OCI-LY1 (cell line): ENCODE measurements at regions not wholly inside any gene's neighbourhood (a gene's known extent, or its start where the extent isn't known, plus 50 kb on each side); places are given as distances from the start of the nearest gene placed in this dataset.

ENCODE experiments used
- H2AFZ ChIP-seq: fragments of 200-600 bp; sonication (generic), shearing (Covaris generic); 2 replicates; pipeline ENCODE4 v1.6.0; 2014; ENCODE audit warnings: antibody characterized with exemption, mild to moderate bottlenecking, low read length
- H3F3A ChIP-seq: fragments of 200-600 bp; sonication (generic), shearing (Covaris generic); 2 replicates; pipeline ENCODE4 v1.6.0; 2014; ENCODE audit warnings: mild to moderate bottlenecking, antibody characterized with exemption, low read length, moderate library complexity; ENCODE audit not compliant: insufficient read depth
- H3K27ac ChIP-seq: fragments of 200-600 bp; sonication (generic); 2 replicates; pipeline ENCODE4 v1.5.1; 2014; ENCODE audit warnings: low read length, mixed run types, mild to moderate bottlenecking, low read depth; ENCODE audit not compliant: poor library complexity, severe bottlenecking
- H3K27me3 ChIP-seq: fragments of 200-600 bp; sonication (generic); 2 replicates; pipeline ENCODE4 v1.6.0; 2014; ENCODE audit warnings: antibody characterized with exemption, mild to moderate bottlenecking, low read length, moderate library complexity; ENCODE audit not compliant: insufficient read depth
- H3K36me3 ChIP-seq: fragments of 200-600 bp; sonication (generic); 2 replicates; pipeline ENCODE4 v1.6.1; 2014; ENCODE audit warnings: mild to moderate bottlenecking, antibody characterized with exemption, low read length, moderate library complexity, mixed read lengths; ENCODE audit not compliant: insufficient read depth
- H3K4me1 ChIP-seq: fragments of 200-600 bp; sonication (generic); 2 replicates; pipeline ENCODE4 v1.5.1; 2014; ENCODE audit warnings: mild to moderate bottlenecking, low read length, moderate library complexity; ENCODE audit not compliant: insufficient read depth, severe bottlenecking
- H3K4me2 ChIP-seq: fragments of 200-600 bp; sonication (generic), shearing (Covaris generic); 2 replicates; pipeline ENCODE4 v1.6.1; 2014; ENCODE audit warnings: low read length
- H3K4me3 ChIP-seq: fragments of 200-600 bp; sonication (generic); 2 replicates; pipeline ENCODE4 v1.5.1; 2014; ENCODE audit warnings: low read length, low read depth, mild to moderate bottlenecking, mixed read lengths; ENCODE audit not compliant: poor library complexity, severe bottlenecking
- H3K79me2 ChIP-seq: fragments of 200-600 bp; shearing (Covaris generic); 2 replicates; pipeline ENCODE4 v1.6.1; 2016; ENCODE audit warnings: mixed run types, low read length, mixed read lengths; ENCODE audit not compliant: insufficient read depth
- H3K9ac ChIP-seq: fragments of 200-600 bp; sonication (generic), shearing (Covaris generic); 2 replicates; pipeline ENCODE4 v1.6.1; 2014; ENCODE audit warnings: mild to moderate bottlenecking, low read length, mixed read lengths
- H3K9me2 ChIP-seq: fragments of 200-600 bp; sonication (generic), shearing (Covaris generic); 2 replicates; pipeline ENCODE4 v1.6.1; 2014; ENCODE audit warnings: low read depth, mild to moderate bottlenecking, low read length, mixed read lengths
- H3K9me3 ChIP-seq: fragments of 200-600 bp; shearing (Covaris generic); 2 replicates; pipeline ENCODE4 v1.6.1; 2014; ENCODE audit warnings: low read length, mixed read lengths
- H4K20me1 ChIP-seq: fragments of 200-600 bp; sonication (generic), shearing (Covaris generic); 2 replicates; pipeline ENCODE4 v1.6.0; 2016; ENCODE audit warnings: mild to moderate bottlenecking, low read length; ENCODE audit not compliant: insufficient read depth
- EZH2 ChIP-seq: fragments of 200-600 bp; sonication (generic), shearing (Covaris generic); IDR thresholded peaks from 2 replicates; pipeline ENCODE4 v1.8.0; 2017; ENCODE audit warnings: borderline replicate concordance, mixed run types, mild to moderate bottlenecking, antibody characterized with exemption, low read length, moderate library complexity, mixed read lengths
- TF ChIP-seq, protein P1 (sequence below): fragments of 200-600 bp; sonication (generic), shearing (Covaris generic); IDR thresholded peaks from 2 replicates; pipeline ENCODE4 v1.5.1; 2017; ENCODE audit warnings: mild to moderate bottlenecking, antibody characterized with exemption, low read length, moderate library complexity, mixed read lengths

DNA sequence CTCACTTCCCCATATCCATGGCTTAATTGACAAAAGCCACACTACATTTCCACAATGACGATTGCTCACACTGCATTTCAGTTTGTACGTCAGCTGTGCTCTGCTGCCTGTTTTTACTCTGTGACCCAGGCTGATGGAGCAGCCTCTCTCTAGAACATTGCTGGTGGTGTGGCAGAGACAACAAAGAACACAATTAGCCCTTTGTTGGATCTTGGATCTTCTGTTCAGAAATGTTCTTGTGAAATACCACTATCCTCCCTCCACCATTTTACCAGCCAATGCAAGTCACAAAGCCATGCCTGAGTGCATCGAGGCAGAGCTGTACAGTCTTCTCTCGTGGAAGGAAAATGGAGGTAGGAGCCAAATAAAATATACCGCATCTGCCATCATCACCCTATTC lies 56.9 kb upstream of the TBC1D5 start:
- H3K36me3 ChIP-seq, result no peaks in the 10 kb centered on the region
- no peak overlapping the region for H3K4me3 ChIP-seq
- no peaks in the 10 kb centered on the region for H3K9me3 ChIP-seq
- no peaks in the 10 kb centered on the region for H3K9me2 ChIP-seq
- no peaks in the 10 kb centered on the region for H3K79me2 ChIP-seq
- no peak overlapping the region for H2AFZ ChIP-seq
- H3K27ac ChIP-seq, result no peak overlapping the region
- H3K9ac ChIP-seq, result no peak overlapping the region
- H4K20me1 ChIP-seq, result no peaks in the 10 kb centered on the region
- H3K4me2 ChIP-seq, result no peak overlapping the region
- TF ChIP-seq, protein P1, sequence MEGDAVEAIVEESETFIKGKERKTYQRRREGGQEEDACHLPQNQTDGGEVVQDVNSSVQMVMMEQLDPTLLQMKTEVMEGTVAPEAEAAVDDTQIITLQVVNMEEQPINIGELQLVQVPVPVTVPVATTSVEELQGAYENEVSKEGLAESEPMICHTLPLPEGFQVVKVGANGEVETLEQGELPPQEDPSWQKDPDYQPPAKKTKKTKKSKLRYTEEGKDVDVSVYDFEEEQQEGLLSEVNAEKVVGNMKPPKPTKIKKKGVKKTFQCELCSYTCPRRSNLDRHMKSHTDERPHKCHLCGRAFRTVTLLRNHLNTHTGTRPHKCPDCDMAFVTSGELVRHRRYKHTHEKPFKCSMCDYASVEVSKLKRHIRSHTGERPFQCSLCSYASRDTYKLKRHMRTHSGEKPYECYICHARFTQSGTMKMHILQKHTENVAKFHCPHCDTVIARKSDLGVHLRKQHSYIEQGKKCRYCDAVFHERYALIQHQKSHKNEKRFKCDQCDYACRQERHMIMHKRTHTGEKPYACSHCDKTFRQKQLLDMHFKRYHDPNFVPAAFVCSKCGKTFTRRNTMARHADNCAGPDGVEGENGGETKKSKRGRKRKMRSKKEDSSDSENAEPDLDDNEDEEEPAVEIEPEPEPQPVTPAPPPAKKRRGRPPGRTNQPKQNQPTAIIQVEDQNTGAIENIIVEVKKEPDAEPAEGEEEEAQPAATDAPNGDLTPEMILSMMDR, result no peak
- no peak for TF ChIP-seq EZH2
- no peaks in the 10 kb centered on the region for H3K27me3 ChIP-seq
- no peaks in the 10 kb centered on the region for H3F3A ChIP-seq
- H3K4me1 ChIP-seq, result no peaks in the 10 kb centered on the region

DNA sequence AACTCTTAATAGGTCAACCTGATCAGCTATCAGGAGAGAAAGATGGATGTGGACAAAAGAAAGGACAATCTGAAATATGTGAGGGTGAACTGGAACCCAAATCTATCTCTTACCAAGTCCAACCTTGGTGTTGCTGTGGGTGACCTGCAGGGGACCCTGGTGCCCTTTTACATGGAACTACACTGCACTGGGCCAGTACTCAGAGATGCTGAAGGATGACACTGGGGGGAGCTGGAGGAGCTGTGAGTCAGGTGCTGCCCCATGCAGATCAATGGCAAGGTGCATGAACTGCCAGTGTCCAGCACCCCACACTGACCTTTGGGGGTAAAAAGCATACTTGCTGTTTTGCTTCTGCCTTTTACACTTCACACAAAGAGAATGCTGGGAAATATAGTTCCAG lies 55.6 kb upstream of the TBC1D5 start:
- H2AFZ ChIP-seq, result no peak overlapping the region
- H3K4me2 ChIP-seq, result no peak overlapping the region
- no peaks in the 10 kb centered on the region for H3K4me1 ChIP-seq
- no peak overlapping the region for H3K27ac ChIP-seq
- no peaks in the 10 kb centered on the region for H3F3A ChIP-seq
- no peaks in the 10 kb centered on the region for H3K9me3 ChIP-seq
- H3K27me3 ChIP-seq, result no peaks in the 10 kb centered on the region
- H3K4me3 ChIP-seq, result no peak overlapping the region
- no peaks in the 10 kb centered on the region for H3K36me3 ChIP-seq
- no peak for TF ChIP-seq EZH2
- TF ChIP-seq, protein P1, result peak; percentile 10; the same call in 1 of the 2 replicates
- no peaks in the 10 kb centered on the region for H3K79me2 ChIP-seq
- H4K20me1 ChIP-seq, result no peaks in the 10 kb centered on the region
- H3K9me2 ChIP-seq, result no peaks in the 10 kb centered on the region
- no peak overlapping the region for H3K9ac ChIP-seq

DNA sequence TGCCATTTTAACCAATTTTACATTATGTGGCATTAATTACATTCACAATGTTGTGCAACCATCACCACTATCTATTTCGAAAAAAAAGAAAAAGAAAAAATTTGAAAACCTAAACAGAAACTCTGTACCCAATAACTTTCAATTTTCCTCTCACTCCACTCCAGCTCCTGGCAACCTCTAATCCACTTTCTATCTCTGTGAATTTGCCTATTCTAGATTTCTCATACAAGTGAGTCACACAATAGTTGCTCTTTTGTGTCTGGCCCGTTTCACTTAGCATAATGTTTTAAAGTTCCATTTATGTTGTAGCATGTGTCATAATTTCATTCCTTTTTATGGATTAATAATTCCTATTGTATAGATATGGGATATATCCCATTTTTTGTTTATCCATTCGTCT lies 53.3 kb upstream of the TBC1D5 start:
- TF ChIP-seq, protein P1, result no peak
- no peak for TF ChIP-seq EZH2
- Histone ChIP-seq H3K4me1 (no peaks in the 10 kb centered on the region), H3K9ac (no peak overlapping the region), H3K27me3 (no peaks in the 10 kb centered on the region), H3K9me3 (no peaks in the 10 kb centered on the region), H3K4me3 (no peak overlapping the region), H3K27ac (no peak overlapping the region), H3K79me2 (no peaks in the 10 kb centered on the region), H3K4me2 (no peak overlapping the region), H2AFZ (no peak overlapping the region), H3K36me3 (no peaks in the 10 kb centered on the region), H3F3A (no peaks in the 10 kb centered on the region), H4K20me1 (no peaks in the 10 kb centered on the region), H3K9me2 (no peaks in the 10 kb centered on the region)
